CD4-positive, alpha-beta T cell treated with Interleukin-6 at 100 ng/mL for 8 hours (primary cell): ENCODE measurements at regions not wholly inside any gene's neighbourhood (a gene's known extent, or its start where the extent isn't known, plus 50 kb on each side); places are given as distances from the start of the nearest gene placed in this dataset.
"Not testable (repeated sequence)": the region's sequence is repeated elsewhere in the genome, so short reads cannot be mapped to it uniquely, and the experiment has no call there.

Experiments
- DNase-seq: peaks from one replicate; pipeline ENCODE4 v3.0.0-alpha.2; 2020; ENCODE audit warnings: mixed read lengths, low spot score

DNA sequence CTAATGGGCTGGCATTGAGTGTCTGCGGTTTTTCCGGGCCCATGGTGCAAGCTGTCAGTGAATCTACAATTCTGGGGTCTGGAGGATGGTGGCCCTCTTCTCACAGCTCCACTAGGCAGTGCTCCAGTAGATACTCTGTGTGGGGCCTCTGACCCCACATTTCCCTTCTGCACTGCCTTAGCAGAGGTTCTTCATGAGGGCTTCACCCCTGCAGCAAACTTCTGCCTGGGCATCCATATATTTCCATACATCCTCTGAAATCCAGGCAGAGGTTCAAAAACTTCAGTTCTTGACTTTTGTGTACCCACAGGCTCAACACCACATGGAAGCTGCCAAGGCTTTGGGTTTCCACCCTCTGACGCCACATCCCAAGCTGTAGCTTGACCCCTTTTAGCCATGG is 846.2 kb downstream of the RNF144A start:
- not testable (repeated sequence) for DNase-seq

DNA sequence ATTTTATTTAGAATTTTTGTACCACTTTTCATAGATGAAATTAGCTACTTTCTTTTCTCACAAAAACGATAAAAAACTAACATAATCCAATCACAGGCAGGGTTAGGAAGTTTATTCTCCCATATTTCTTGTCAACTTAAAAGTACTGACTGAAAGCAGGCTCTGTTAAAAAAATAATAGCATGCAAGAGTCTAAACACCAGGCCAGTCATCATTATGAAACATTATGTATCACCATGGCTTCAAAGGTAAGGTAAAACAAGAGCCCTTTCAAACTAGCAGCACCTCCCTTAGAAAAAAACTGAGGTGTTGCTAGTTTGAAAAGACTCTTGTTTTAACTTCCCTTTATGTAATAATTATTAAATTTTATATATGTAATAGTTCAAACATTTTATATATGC is 848.0 kb downstream of the RNF144A start:
- no peak for DNase-seq

DNA sequence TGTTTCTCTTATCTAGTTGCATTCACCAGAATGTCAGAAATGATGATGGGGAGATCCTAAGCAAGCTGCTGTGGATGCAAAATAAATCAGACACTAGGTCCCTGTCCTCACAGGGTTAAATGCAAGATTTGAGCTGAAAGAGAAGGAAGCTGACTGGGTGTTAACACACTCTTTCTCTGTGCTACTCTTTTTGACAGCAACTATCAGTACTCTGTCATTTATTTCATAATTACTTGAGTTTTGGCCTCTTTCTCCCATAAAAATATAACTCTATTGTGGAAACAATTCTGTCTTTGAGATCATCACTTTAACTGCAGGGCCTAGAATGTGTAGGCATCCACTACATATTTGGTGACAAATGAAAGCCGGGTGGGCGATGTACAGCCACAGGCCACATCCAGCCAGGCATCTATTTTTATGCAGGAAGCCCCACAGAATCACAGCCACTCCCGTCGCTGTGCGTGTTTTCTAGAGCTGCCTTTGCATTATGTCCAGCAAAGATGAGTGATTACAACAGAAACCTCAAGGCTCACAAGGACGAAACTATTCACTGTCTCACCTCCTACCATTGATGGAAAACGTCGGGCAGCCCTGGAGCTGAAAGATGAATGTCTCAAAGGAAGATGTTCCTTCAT is 849.0 kb downstream of the RNF144A start:
- no peak for DNase-seq

DNA sequence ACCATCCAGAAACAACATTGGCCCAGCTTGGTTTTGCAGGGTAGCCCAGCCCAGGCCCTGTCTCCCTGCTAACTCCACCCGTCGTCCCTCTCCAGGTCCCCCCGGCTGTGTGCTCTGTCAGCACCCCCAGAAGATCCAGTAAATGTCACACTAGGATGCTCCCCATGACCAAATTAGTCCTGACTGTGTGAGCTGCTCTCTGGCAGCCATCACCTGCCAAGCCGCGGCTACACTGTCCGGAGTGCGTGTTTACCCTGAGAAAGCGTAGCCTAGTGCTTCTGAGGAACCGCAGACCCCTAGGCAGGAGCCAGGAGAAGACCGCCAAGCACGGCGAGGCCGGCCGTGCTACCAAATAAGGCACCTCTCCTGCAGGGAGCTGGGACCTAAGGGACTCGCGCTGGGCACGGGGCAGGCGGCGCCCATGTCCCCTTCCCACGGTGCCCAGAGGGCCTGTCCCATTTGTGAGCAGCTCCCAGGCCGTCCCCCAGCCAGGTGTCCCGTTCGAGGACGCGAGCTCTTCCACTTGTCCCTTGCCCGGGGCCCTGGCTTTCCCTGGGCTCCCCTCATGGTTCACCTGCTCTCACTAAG is 849.9 kb downstream of the RNF144A start:
- DNase-seq = no peak

DNA sequence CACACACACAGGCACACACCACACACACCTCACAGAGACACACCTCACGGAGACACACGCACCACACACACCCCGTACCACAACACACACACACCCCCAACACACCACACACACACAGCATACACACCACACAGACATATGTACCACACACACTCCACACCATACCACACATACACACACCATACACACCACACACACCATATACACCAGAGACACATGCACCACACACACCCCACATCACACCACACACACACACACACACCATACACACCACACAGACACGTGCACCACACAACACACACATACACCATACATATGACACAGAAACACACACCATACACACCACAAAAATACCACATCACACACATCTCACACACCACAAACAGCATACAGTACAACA is 850.7 kb downstream of the RNF144A start:
- no peak for DNase-seq

DNA sequence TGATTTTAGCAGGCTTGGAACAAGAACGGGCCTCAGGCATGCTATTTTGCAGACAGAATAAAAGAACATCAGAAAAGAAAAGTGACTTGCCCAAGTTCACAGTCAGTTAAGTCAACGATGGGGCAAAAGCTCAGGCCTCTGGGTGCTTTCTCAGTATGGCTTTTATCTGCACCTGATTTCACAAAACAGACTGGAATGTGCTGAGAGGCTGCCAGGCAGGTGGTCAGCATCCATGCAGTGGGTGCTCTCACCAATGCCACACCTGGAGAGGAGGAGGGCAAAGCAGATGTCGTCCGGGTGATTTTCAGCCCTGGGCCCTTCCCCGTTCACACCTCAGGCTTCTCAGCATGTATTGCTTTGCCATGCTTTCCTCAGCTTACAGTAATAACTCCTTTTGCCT is 854.6 kb downstream of the RNF144A start:
- no peak for DNase-seq

DNA sequence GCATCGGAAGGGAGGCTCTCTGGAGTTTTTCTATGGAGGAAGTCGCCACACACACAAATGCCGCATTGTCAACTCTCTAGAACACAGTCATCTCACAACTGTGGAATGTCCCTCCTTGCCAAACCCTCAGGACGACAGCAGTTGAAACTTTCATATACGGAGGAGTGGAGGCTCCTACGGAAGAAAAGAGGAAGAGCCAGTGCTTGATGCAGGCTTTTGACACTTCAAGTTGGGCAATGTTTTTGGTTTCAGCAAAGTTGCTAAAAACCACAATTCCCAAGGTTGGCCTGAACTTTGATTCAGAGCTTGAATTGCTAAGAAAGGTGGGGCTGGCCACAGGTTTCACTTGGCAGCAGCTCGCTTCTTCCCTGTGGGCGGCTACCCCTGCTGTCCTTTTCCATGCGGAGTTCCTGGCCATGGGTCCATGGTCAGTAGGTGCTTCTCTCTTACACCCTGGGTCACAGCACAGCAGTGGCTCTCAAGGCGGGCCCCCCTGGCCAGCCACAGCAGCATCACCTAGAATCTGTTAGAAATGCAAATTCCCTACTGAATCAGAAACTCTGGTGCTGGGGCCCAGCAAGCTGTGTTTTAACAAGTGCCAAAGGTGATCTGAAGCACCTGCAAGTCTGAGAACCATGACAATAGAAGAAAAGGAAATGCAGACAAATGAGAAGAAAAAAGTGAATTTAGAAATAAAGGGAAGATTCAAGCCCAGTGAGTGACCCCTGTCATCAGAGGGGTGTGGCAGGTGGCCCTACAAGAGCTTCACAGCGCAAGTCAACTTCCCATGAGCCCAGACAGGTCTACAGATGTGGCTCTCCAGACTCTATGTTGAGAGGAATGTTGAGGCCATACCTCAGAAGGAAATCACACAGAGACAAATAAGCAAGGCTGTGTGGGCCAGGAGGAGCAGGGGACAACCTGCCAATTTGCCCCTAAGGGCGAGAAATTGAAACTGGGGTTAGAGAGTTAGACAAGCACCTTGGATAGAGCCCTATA is 856.4 kb downstream of the RNF144A start:
- DNase-seq = no peak

DNA sequence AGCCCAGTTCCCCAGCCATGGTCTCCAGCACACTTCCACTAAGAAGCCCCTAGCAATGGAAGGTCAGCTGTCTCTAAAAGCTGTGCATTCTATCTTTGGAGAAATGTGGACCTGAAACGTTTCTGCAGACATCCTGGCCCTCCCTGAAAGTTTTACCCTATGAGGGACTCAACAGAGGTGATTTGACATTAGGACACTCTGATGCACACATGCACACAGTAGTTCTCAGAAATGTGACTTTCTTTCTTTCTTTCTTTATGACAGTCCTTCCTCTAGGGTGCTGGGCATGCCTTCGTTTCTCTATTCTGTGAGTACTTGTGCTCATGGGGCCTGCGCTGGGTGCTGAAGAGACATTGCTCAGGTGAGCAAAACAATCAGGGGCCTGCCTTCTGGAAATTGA is 857.3 kb downstream of the RNF144A start:
- DNase-seq = no peak

DNA sequence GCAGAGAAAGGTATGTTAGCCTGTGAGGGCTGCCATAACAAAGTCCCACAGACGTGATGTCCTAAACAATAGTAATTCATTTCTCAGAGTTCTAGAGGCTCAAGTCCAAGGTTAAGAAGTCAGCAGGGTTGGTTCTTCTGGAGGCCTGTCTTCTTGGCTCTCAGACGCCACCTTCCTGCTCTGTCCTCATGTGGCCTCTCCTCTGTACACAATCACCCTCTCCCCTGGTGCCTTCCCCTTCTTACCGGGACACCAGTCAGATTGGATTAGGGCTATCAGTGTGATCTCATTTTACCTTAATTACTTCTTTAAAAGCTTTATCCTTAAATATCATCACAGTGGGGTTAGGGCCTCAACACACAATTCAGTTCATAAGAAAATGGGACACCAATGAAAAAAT is 860.5 kb downstream of the RNF144A start:
- DNase-seq = no peak

DNA sequence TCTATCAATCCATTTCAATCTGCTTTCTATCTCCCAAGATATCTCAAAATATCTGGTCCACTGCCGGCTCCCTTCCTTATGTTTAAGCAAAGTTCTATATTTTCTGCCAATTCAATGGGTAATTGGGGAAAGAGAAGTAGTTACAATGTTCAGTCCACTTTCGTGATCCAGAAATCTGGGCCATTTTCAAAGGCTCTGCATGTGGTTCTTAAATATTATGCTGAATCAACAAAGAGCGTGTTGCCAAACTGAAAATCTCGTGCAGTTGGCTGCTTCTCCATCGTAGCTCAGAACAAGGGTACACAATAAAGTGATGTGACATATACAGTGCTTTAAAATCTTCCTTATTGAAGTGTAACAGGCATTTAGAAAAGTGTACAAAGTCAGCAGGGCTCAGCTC is 863.1 kb downstream of the RNF144A start:
- DNase-seq = no peak

DNA sequence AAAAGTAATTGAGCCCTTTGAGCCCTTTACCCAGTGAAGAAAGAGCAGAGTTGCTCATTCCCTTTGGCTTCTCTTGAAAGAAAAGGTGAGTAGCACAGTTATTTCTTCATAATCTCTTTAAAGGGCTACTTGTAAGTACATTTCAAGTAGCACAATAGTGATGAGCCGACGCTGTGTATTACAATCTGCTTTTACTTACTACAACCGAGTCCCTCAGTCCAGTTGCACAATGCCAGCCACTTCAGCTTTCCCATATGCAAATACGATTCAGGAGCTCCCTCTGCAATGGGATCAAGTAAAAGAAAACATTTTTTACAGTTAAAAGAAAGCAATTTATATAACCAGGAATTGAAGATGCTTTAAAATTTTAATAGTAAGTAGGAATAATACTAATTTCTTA is 868.5 kb downstream of the RNF144A start:
- no peak for DNase-seq

DNA sequence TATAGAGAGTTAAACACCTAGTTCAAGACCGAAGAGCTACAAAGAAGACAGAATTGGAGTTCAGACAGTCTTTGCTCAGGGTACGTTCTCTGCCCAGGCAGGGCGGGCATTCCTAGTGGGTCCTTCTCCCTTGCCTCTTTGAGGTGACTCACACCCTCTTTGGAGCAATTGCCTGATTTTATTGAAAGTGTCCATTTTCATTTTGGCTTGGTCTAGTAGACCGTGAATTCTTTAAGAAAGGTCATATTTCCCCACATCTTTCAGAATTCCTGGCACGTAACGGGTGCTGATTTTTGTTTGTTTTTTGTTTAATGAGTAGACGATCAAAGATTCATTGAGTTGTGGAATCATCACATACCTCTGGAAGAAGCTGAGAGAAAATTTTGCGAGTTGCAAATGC is 871.5 kb downstream of the RNF144A start:
- DNase-seq = no peak

DNA sequence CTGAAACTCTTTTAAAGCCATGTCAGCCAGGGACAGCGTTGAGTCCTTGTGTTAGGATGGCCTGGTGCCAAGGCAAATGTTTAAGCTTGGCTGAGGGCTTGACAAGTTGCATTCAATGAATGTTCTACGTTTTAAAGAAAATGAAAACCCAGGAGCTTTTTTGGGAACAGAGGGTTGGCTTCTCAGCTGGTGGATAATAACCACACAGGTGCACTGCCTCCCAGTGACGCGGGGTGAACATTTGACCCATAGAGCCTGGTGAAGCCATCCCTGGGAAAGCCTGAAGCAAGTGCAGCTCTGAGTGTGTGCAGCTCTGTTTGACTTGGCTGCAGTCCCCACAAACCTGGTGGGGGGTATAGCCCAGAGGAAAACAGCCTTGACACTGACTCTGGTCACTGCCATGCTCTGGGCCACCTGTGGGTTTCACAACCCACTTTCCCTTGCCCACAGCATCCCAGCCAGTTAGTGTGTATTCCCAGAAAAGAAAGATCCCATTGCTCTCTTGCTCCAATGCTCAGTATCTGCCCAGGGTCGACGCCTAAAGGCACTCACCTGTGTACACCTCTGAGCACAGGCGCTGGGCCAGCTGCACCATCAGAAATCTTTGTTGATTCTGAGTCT is 874.9 kb downstream of the RNF144A start:
- DNase-seq = no peak

DNA sequence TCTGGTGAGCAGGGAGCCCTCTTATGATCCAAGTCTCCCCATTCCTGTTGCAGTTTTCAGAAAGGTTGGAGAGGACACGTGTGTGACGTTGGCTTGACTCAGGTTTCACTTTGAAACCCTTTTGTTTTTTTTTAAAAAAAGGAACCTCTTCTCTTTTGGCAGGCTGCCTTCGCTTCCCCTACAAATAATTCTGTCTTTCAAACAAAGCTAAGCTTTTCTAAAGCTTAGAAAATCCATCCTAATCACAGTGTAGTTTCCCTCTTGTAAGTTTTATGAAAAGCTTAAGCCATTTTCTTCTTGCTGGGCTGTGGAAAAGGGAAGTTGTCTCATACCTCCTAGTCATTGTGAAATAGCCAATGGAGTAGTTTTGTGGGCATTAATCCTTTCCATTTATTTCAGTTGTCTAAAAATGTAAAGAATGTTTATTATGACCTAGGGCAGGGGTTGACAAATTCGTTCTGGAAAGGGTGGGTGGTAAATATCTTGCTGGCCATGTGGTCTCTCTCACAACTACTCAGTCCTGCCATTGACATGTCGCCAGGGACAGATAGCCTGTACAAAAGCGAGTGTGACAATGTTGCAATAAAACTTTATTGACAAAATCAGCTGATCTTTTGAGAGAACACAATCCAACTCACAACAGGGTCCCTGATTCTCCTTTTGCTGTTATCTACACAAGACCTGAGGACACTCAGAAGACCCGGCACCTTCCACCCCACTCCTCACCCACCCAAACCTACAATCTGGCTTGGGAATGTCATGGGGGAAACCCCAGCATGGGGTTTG is 878.8 kb downstream of the RNF144A start:
- DNase-seq = no peak

DNA sequence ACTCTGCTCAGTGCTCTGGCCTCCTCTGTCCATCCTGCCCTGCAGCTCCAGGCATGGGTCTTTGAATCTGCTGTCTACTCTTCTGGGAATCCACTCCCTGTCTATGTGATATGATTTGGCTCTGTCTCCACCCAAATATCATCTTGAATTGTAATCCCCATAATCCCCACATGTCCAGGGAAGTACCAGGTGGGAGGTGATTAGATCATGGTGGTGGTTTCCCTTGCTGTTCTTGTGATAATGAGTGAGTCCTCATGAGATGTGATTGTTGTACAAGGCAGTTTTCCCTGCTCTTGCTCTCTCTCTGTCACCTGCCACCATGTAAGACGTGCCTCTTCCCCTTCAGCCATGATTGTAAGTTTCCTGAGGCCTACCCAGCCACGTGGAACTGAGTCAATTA is 881.8 kb upstream of the ID2 start:
- no peak for DNase-seq

DNA sequence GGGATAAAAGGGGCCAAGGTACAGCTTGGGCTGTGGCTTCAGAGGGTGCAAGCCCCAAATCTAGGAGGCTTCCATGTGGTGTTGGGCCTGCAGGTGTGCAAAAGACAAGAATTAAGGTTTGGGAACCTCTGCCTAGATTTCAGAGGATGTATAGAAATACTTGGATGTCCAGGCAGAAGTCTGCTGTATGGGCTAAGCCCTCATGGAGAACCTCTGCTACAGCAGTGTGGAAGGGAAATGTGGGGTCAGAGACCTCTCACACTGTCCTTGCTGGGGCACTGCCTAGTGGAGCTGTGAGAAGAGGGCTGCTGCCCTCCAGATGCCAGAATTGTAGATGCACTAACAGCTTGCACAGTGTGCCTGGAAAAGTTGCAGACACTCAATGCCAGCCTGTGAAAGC is 880.6 kb upstream of the ID2 start:
- no peak for DNase-seq

DNA sequence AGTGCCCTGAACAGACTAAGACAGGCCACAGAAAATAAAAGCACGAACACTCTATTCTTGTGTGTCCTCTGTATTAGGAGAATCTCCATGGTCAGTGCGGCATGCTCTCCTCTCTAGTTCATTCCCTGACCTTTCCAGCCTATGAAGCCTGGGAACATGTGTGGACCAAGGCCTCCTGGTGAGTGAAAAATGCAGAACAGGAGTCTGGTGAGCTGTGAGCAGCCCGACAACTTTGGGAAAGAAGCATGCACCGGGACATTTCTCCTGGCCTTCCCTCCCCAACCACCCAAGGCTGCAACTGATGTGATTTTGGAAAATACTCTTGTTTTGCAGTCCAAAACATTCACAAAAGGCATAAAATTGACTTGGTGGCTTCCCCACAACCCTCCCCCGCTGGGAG is 878.3 kb upstream of the ID2 start:
- DNase-seq = no peak

DNA sequence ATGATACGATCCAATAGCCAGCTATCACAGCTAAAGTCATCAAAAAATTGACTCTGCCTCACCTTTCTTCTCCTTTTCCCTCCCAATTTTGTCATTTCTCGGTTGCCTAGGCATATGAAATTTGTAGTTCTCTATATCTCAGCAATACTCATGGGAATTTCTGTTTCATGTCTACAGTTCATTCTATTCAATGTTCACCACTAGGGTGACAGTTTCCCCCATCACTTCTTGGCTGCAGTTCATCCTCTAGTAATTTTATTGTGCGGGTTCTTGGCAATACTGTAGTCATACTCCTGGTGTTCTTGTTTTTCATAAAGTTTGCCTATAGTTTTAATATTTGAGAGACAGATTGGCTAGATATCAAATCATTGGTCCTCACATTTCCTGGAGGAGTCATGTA is 872.2 kb upstream of the ID2 start:
- DNase-seq = no peak

DNA sequence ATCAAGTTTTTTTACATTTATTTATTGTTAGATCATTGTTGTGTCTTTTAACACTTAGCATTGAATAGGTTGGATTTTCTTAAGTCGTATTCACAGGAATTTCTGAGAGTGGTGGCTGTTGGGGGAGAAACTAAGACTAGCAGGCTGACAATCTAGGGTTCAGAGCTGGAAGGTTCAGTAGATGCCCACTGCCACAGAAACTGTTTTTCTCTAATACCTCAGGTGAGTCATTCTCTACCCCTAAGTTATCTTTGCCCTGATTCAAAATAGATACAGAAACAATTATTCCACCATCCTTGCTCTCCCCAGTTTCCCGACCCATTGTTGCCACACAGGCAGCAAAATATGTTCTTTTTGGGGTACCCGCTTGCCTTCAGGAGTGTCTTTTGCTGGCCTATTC is 870.8 kb upstream of the ID2 start:
- DNase-seq = no peak

DNA sequence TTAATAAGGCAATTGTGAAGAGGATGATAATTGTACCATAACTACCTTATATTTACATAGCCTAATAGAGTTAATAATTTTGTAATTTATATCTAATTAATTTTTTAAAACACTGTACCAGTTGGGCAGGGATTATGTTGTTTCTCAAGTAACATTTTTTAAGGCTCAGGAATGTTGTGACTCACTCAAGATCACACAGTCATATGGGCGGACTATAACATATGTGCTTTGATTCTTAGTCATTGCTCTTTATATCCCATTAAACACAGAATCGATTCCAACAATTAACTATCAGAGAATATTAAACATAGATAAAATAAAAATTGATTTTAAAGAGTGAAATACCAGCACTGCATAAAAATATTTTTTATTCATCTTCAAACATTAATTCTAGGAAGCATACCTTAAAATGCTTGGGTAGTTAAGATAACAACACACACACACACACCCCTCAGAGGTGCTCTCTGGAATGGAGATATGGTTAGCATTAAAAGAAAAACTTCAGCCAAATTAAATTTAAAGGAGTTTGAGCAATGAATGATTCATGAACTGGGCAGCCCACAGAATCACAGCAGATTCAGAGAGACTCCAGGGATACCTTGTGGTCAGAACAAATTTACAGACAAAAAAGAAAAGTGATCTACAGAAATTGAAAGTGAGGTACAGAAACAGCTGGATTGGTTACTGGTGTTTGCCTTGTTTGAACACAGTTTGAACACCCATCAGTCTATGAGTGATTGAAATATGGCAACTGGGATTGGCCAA is 869.4 kb upstream of the ID2 start:
- no peak for DNase-seq
